Liver (tissue), 8 donors: ENCODE measurements at regions not wholly inside any gene's neighbourhood (a gene's known extent, or its start where the extent isn't known, plus 50 kb on each side); places are given as distances from the start of the nearest gene placed in this dataset.

ENCODE experiments used
- DNase-seq: peaks from one replicate; pipeline ENCODE4 v3.0.0-alpha.2; 2017; ENCODE audit warnings: low spot score
- H3K27ac ChIP-seq, 2 donors: one replicate each; pipeline ENCODE4 v1.7.0; 2013; ENCODE audit warnings: inconsistent platforms in 2 of 2, low read length in 2 of 2, control low read depth in 1 of 2, low read depth in 1 of 2, mild to moderate bottlenecking in 1 of 2
- H3K27me3 ChIP-seq, 4 donors: one replicate each; pipeline versions ENCODE4 v1.6.1 to v1.7.0; 2013; ENCODE audit warnings: low read length in 3 of 4, inconsistent platforms in 1 of 4, mild to moderate bottlenecking in 1 of 4, moderate library complexity in 1 of 4; ENCODE audit not compliant: control insufficient read depth in 4 of 4, insufficient read depth in 4 of 4
- H3K36me3 ChIP-seq, 4 donors: one replicate each; pipeline versions ENCODE4 v1.6.1 to v1.7.0; 2013; ENCODE audit warnings: low read length in 3 of 4, mild to moderate bottlenecking in 3 of 4, low read depth in 1 of 4, moderate library complexity in 1 of 4; ENCODE audit not compliant: control insufficient read depth in 4 of 4, insufficient read depth in 3 of 4
- H3K4me1 ChIP-seq, 4 donors: one replicate each; pipeline versions ENCODE4 v1.6.1 to v1.7.0; 2013; ENCODE audit warnings: low read length in 3 of 4, mild to moderate bottlenecking in 3 of 4, moderate library complexity in 1 of 4; ENCODE audit not compliant: control insufficient read depth in 4 of 4, insufficient read depth in 4 of 4
- H3K4me3 ChIP-seq, 3 donors: one replicate each; pipeline versions ENCODE4 v1.6.1 to v1.7.0; 2013; ENCODE audit warnings: low read length in 3 of 3, control low read depth in 1 of 3, low read depth in 1 of 3, mild to moderate bottlenecking in 1 of 3
- H3K9ac ChIP-seq, 2 donors: one replicate each; pipeline ENCODE4 v1.7.0; 2013; ENCODE audit warnings: low read length in 2 of 2, mild to moderate bottlenecking in 2 of 2, moderate library complexity in 2 of 2, control low read depth in 1 of 2, low read depth in 1 of 2
- H3K9me3 ChIP-seq, 4 donors: one replicate each; pipeline versions ENCODE4 v1.6.1 to v1.7.0; 2013; ENCODE audit warnings: low read length in 3 of 4; ENCODE audit not compliant: control insufficient read depth in 4 of 4
- CTCF ChIP-seq: fragments of 150-350 bp; IDR thresholded peaks from 2 replicates; pipeline ENCODE4 v1.5.1; 2017; ENCODE audit warnings: improper control_type of control experiment, low read depth, low read length; ENCODE audit not compliant: missing input control
- EGR1 ChIP-seq, 2 donors: IDR thresholded peaks; 2 replicates each; pipeline ENCODE4 v1.6.1; 2016 to 2018; ENCODE audit warnings: antibody characterized with exemption in 2 of 2, low read depth in 2 of 2
- FOXA2 ChIP-seq: IDR thresholded peaks from 2 replicates; pipeline ENCODE4 v1.6.1; 2016; ENCODE audit warnings: antibody characterized with exemption
- GABPA ChIP-seq, 2 donors: IDR thresholded peaks in 1 of 2; conservative IDR thresholded peaks in 1 of 2; 2 replicates each; pipeline ENCODE4 v1.6.1; 2016; ENCODE audit warnings: antibody characterized with exemption in 2 of 2, mild to moderate bottlenecking in 1 of 2, moderate library complexity in 1 of 2
- HNF4A ChIP-seq, 2 donors: conservative IDR thresholded peaks; 2 replicates each; pipeline ENCODE4 v1.6.1; 2016; ENCODE audit warnings: antibody characterized with exemption in 2 of 2, mild to moderate bottlenecking in 2 of 2
- HNF4G ChIP-seq: IDR thresholded peaks from 2 replicates; pipeline ENCODE4 v1.6.1; 2016; ENCODE audit warnings: antibody characterized with exemption
- JUND ChIP-seq, 2 donors: IDR thresholded peaks; 2 replicates each; pipeline ENCODE4 v1.6.1; 2016; ENCODE audit warnings: antibody characterized with exemption in 2 of 2
- MAX ChIP-seq: IDR thresholded peaks from 2 replicates; pipeline ENCODE4 v1.6.1; 2016; ENCODE audit warnings: antibody characterized with exemption
- NR2F2 ChIP-seq: IDR thresholded peaks from 2 replicates; pipeline ENCODE4 v1.6.1; 2016; ENCODE audit warnings: antibody characterized with exemption
- RAD21 ChIP-seq, 2 donors: IDR thresholded peaks; 2 replicates each; pipeline ENCODE4 v1.6.1; 2016; ENCODE audit warnings: antibody characterized with exemption in 2 of 2, mild to moderate bottlenecking in 2 of 2
- REST ChIP-seq: IDR thresholded peaks from 2 replicates; pipeline ENCODE4 v1.6.1; 2016; ENCODE audit warnings: antibody characterized with exemption, mild to moderate bottlenecking
- RXRA ChIP-seq, 2 donors: IDR thresholded peaks; 2 replicates each; pipeline ENCODE4 v1.6.1; 2017 to 2018; ENCODE audit warnings: antibody characterized with exemption in 2 of 2, mild to moderate bottlenecking in 1 of 2
- TAF1 ChIP-seq: conservative IDR thresholded peaks from 2 replicates; pipeline ENCODE4 v1.6.1; 2016; ENCODE audit warnings: antibody characterized with exemption, mild to moderate bottlenecking
- YY1 ChIP-seq: IDR thresholded peaks from 2 replicates; pipeline ENCODE4 v1.6.1; 2016; ENCODE audit warnings: antibody characterized with exemption, mild to moderate bottlenecking
- WGBS: extraction: QIAGEN DNeasy Blood & Tissue Kit; methylation state at CpG from one replicate; pipeline ENCODE4 v1.1.7; 2013; 5-methylcytosine and 5-hydroxymethylcytosine counted together
- donor health status: healthy.
- donor health status: healthy.
- donor health status: healthy.
- donor health status: healthy.
- donor health status: healthy.

GRCh38 chr16:17561056-17561455 is 90.3 kb upstream of the XYLT1 start:
- Histone ChIP-seq H3K36me3 (no peaks in the 10 kb centered on the region), H3K27ac (no peak overlapping the region), H3K9ac (no peak overlapping the region), H3K27me3 (peaks cover 0 to 5% (median 0%) of the 10 kb centered on the region in 4 donors), H3K4me3 (no peak overlapping the region), H3K4me1 (no peaks in the 10 kb centered on the region), H3K9me3 (peaks cover 0 to 1% (median 0%) of the 10 kb centered on the region in 4 donors)
- WGBS: 84% methylated on average over 10 of the region's 10 CpGs
- no peak for DNase-seq
- TF ChIP-seq RXRA (IDR thresholded peaks at IDR 0.05): no peak
- no peak for TF ChIP-seq EGR1 (IDR thresholded peaks at IDR 0.05; ENCODE audit: low read depth in 2 of 2)
- TF ChIP-seq HNF4G: no peak

- Histone ChIP-seq H3K9ac (no peak overlapping the region), H3K4me3 (no peak overlapping the region), H3K4me1 (no peaks in the 10 kb centered on the region), H3K9me3 (peaks cover 0 to under 1% (median 0%) of the 10 kb centered on the region in 4 donors), H3K27ac (no peak overlapping the region), H3K27me3 (peaks cover 0 to 5% (median 0%) of the 10 kb centered on the region in 4 donors), H3K36me3 (no peaks in the 10 kb centered on the region)
- no peak for DNase-seq
- 62% methylated on average over 3 of the region's 3 CpGs for WGBS
- TF ChIP-seq RAD21 (IDR thresholded peaks at IDR 0.05): no peak
- no peak for TF ChIP-seq EGR1 (IDR thresholded peaks at IDR 0.05; ENCODE audit: low read depth in 2 of 2)
- TF ChIP-seq MAX: no peak
- TF ChIP-seq YY1: no peak
- TF ChIP-seq CTCF: no peak
These were observed 89.8 kb upstream of the XYLT1 start for GRCh38 chr16:17560548-17560947.

GRCh38 chr16:17559394-17559793 is 88.6 kb upstream of the XYLT1 start:
- Histone ChIP-seq H3K9ac (no peak overlapping the region), H3K27me3 (peaks cover 0 to 5% (median 1%) of the 10 kb centered on the region in 4 donors), H3K4me1 (no peaks in the 10 kb centered on the region), H3K27ac (no peak overlapping the region), H3K9me3 (no peaks in the 10 kb centered on the region), H3K4me3 (no peak overlapping the region), H3K36me3 (no peaks in the 10 kb centered on the region)
- WGBS: 73% methylated on average over 6 of the region's 6 CpGs
- TF ChIP-seq MAX (no peak), CTCF (no peak), NR2F2 (no peak), REST (no peak), FOXA2 (no peak), HNF4A (conservative IDR thresholded peaks at IDR 0.05) (no peak), TAF1 (no peak), JUND (IDR thresholded peaks at IDR 0.05) (no peak), EGR1 (IDR thresholded peaks at IDR 0.05; ENCODE audit: low read depth in 2 of 2) (no peak), HNF4G (no peak), GABPA (IDR thresholded peaks at IDR 0.05 in 1 of 2, conservative IDR thresholded peaks at IDR 0.05 in 1 of 2) (no peak)
- DNase-seq: no peak
